PFSK-1 (cell line): ENCODE measurements at regions not wholly inside any gene's neighbourhood (a gene's known extent, or its start where the extent isn't known, plus 50 kb on each side); places are given as distances from the start of the nearest gene placed in this dataset.

Source experiments
- FOXP2 ChIP-seq: optimal IDR thresholded peaks from 2 replicates; pipeline ENCODE3; 2011; ENCODE audit warnings: borderline replicate concordance, control low read depth, inconsistent platforms; ENCODE audit not compliant: insufficient read depth; ENCODE audit errors: extremely low read length, extremely low read depth
- POLR2AphosphoS5 ChIP-seq: IDR thresholded peaks from 2 replicates; pipeline ENCODE4 v1.6.1; 2012; ENCODE audit warnings: low read depth, mild to moderate bottlenecking, control low read depth, low read length, moderate library complexity
- SIN3A ChIP-seq: IDR thresholded peaks from 2 replicates; pipeline ENCODE4 v1.6.1; 2012; ENCODE audit warnings: mild to moderate bottlenecking, low read length, moderate library complexity, borderline replicate concordance; ENCODE audit not compliant: insufficient read depth
- TAF1 ChIP-seq: IDR thresholded peaks from 2 replicates; pipeline ENCODE4 v1.6.1; 2012; ENCODE audit warnings: low read length, control low read depth, borderline replicate concordance; ENCODE audit not compliant: insufficient read depth
- TF ChIP-seq, protein P1 (sequence below), 2 experiments: IDR thresholded peaks; 2 replicates each; pipeline versions ENCODE4 v1.6.1 to v1.8.0; 2011 to 2012; ENCODE audit warnings: low read depth in 2 of 2, low read length in 2 of 2, control low read depth in 1 of 2, inconsistent platforms in 1 of 2, mild to moderate bottlenecking in 1 of 2, moderate library complexity in 1 of 2; ENCODE audit not compliant: insufficient read depth in 1 of 2

DNA sequence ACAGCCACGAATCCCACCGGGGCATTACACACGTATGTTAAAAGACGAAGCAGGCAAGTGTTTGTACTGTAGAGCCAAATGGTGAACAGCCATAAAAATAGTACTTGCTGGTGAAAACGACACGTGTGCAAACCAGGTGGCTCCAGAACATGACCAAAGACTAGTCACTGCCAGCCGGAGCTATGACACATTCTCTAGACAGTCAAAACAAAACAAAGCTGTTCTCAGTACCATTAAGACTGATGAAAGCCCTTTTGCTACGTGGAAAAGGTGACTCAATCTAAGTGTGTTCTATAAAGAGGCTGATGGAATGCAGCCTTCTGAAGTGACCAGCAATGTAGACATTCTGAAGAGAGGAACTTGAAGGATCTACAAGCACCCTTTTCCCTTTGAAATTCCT lies 367.7 kb upstream of the NETO1 start:
- TF ChIP-seq, protein P1, sequence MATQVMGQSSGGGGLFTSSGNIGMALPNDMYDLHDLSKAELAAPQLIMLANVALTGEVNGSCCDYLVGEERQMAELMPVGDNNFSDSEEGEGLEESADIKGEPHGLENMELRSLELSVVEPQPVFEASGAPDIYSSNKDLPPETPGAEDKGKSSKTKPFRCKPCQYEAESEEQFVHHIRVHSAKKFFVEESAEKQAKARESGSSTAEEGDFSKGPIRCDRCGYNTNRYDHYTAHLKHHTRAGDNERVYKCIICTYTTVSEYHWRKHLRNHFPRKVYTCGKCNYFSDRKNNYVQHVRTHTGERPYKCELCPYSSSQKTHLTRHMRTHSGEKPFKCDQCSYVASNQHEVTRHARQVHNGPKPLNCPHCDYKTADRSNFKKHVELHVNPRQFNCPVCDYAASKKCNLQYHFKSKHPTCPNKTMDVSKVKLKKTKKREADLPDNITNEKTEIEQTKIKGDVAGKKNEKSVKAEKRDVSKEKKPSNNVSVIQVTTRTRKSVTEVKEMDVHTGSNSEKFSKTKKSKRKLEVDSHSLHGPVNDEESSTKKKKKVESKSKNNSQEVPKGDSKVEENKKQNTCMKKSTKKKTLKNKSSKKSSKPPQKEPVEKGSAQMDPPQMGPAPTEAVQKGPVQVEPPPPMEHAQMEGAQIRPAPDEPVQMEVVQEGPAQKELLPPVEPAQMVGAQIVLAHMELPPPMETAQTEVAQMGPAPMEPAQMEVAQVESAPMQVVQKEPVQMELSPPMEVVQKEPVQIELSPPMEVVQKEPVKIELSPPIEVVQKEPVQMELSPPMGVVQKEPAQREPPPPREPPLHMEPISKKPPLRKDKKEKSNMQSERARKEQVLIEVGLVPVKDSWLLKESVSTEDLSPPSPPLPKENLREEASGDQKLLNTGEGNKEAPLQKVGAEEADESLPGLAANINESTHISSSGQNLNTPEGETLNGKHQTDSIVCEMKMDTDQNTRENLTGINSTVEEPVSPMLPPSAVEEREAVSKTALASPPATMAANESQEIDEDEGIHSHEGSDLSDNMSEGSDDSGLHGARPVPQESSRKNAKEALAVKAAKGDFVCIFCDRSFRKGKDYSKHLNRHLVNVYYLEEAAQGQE (IDR thresholded peaks at IDR 0.05; ENCODE audit: insufficient read depth in 1 of 2, low read depth in 2 of 2, low read length in 2 of 2) = no peak
- TF ChIP-seq POLR2AphosphoS5 (no peak), SIN3A (no peak), FOXP2 (no peak), TAF1 (no peak)

DNA sequence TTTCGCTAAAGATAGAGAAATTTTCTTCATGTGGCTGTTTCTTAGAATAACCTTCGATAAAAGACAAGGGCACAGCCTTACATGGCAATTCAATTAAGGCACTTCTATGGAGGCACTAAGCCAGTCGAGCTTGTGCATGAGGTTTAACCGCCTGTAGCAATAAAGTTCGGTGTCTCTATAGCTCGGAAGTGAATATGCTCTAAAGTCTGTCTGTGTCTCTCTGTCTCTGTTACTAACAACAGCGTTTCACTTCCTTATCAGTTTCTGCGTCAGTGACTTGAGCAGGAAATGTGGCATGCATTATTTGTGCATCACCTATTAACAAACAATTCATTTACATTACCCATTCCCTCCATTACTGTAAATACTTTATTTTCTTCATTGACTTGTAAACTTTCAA lies 365.1 kb upstream of the NETO1 start:
- TF ChIP-seq, protein P1 (IDR thresholded peaks at IDR 0.05; ENCODE audit: insufficient read depth in 1 of 2, low read depth in 2 of 2, low read length in 2 of 2) = no peak
- no peak for TF ChIP-seq POLR2AphosphoS5
- no peak for TF ChIP-seq SIN3A
- TF ChIP-seq TAF1 = no peak
- TF ChIP-seq FOXP2 = no peak

DNA sequence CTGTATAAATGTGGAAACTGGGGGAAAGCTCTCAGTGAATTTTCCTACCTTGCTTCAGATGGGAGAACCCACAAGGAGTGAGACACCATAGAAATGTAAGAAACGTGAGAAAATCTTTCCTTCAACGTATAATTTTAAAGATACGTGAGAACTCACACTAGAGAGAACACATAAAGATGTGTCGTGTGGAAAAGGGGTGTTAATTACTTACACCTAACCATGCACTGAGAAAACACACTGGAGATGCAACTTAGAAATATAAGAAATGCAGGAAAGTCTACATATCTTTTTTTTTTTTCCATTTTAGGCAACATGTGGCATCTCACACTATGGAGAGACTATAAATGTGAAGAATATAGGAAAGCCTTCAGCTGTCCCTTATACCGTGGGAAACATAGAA lies 352.9 kb upstream of the NETO1 start:
- TF ChIP-seq SIN3A (no peak), TAF1 (no peak), FOXP2 (no peak), POLR2AphosphoS5 (no peak)
- TF ChIP-seq, protein P1 (IDR thresholded peaks at IDR 0.05; ENCODE audit: insufficient read depth in 1 of 2, low read depth in 2 of 2, low read length in 2 of 2) = no peak

DNA sequence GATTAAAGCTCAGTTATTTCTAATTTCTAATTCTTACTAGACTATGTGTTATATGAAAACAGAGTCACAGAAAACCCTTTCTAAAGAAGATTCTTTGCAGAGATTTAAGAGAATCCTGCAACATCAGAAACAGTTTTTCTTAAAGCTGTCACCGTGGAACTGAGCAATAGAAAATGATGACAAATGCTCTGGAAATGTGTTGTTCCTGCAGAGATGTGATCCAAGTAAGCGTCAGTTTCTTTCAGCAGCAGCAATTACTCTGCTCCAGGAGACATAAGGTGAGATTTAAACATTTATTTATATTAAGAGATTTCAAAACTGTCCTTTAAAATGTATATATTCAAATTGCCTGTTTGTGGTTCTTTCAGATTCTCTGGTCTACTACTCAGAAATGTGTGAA lies 350.5 kb upstream of the NETO1 start:
- no peak for TF ChIP-seq POLR2AphosphoS5

DNA sequence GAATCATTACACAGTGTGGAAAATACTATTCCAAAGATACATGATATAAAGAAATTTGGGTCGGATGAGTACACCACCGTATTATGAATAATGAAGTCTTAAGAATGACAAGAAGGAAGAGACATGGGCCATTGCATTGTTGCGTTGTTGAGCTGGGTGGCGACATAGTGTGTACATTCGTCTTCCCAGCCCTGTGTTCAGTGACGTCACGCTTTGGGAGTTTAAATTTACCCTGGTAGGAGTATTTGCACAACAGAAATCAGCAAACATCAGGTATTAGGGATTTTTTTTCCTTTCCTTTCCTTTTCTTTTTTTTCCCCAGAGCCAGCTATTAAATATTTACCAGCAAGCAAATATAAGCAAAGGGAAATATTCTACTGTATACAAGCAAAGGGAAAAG lies 347.2 kb upstream of the NETO1 start:
- TF ChIP-seq POLR2AphosphoS5 (no peak), FOXP2 (no peak), SIN3A (no peak), TAF1 (no peak)
- TF ChIP-seq, protein P1 (IDR thresholded peaks at IDR 0.05; ENCODE audit: insufficient read depth in 1 of 2, low read depth in 2 of 2, low read length in 2 of 2) = no peak
